ENCODE measurements at regions not wholly inside any gene's neighbourhood (a gene's known extent, or its start where the extent isn't known, plus 50 kb on each side); places are given as distances from the start of the nearest gene placed in this dataset.
"Not testable (repeated sequence)": the region's sequence is repeated elsewhere in the genome, so short reads cannot be mapped to it uniquely, and the experiment has no call there.

- DNase-seq (ENCODE audit: low read depth in 2 of 2, low spot score in 1 of 2), result no peak
Measured at GRCh38 chr17:20935740-20936139, 107.1 kb downstream of the USP22 start.

- DNase-seq (ENCODE audit: low read depth in 2 of 2, low spot score in 1 of 2), result no peak
Measured at GRCh38 chr17:20938244-20938643, 104.6 kb downstream of the USP22 start.

GRCh38 chr17:20938988-20939615 is 103.7 kb downstream of the USP22 start:
- no peak for DNase-seq (ENCODE audit: low read depth in 2 of 2, low spot score in 1 of 2)

- no peak for DNase-seq (ENCODE audit: low read depth in 2 of 2, low spot score in 1 of 2)
Measured at GRCh38 chr17:20941872-20942271, 100.9 kb downstream of the USP22 start.

- DNase-seq (ENCODE audit: low read depth in 2 of 2, low spot score in 1 of 2), result no peak
Measured at GRCh38 chr17:20944014-20944865, 98.6 kb downstream of the USP22 start.

- DNase-seq (ENCODE audit: low read depth in 2 of 2, low spot score in 1 of 2), result not testable (repeated sequence)
Measured at GRCh38 chr17:20947708-20948107, 95.1 kb downstream of the USP22 start.

GRCh38 chr17:20948984-20949777 is 93.6 kb downstream of the USP22 start:
- no peak for DNase-seq (ENCODE audit: low read depth in 2 of 2, low spot score in 1 of 2)
